ENCODE measurements at regions not wholly inside any gene's neighbourhood (a gene's known extent, or its start where the extent isn't known, plus 50 kb on each side); places are given as distances from the start of the nearest gene placed in this dataset.

DNA sequence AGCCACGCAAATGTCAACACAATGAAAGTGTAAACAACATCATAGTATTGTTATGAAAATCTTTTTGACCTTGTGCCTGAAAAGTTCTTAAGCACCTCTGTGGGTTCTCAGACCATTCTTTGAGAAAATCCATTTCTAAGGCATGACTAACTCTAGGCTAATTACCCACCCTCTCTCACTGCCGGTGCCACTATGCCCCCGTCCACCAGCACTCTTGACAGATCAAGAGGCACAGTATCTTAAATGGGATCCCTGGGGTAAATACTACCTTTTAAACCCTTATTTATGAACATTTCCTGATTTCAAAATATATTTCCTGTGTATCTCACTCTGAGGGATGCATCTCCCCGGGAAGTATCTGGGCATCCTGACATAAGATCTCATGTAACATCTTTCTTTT, 607.5 kb downstream of the METTL15 start:
- no peaks in the 10 kb centered on the region for H3K4me1 Mint-ChIP-seq (ENCODE audit: low read depth)
- peaks cover 4% of the 10 kb centered on the region for H3K9me3 Mint-ChIP-seq
- CTCF ChIA-PET: no interaction called here
- no peak overlapping the region for H3K4me3 Mint-ChIP-seq
- H3K36me3 Mint-ChIP-seq (ENCODE audit: low read depth): no peaks in the 10 kb centered on the region
- H3K27ac Mint-ChIP-seq: no peak overlapping the region
- no peak overlapping the region for H3K27ac ChIP-seq (ENCODE audit: low read depth in 1 of 2, low read length in 2 of 2)
- H3K9me3 ChIP-seq (ENCODE audit: control insufficient read depth in 1 of 2, insufficient read depth in 1 of 2, low read length in 2 of 2): no peaks in the 10 kb centered on the region
- no peaks in the 10 kb centered on the region for H3K27me3 ChIP-seq (ENCODE audit: control insufficient read depth in 1 of 2, insufficient read depth in 2 of 2, low read length in 2 of 2)
- intact Hi-C loops (cut with DNase I, micrococcal nuclease): no loop called here
- POLR2A ChIA-PET: no interaction called here
- TF ChIP-seq, protein P1, sequence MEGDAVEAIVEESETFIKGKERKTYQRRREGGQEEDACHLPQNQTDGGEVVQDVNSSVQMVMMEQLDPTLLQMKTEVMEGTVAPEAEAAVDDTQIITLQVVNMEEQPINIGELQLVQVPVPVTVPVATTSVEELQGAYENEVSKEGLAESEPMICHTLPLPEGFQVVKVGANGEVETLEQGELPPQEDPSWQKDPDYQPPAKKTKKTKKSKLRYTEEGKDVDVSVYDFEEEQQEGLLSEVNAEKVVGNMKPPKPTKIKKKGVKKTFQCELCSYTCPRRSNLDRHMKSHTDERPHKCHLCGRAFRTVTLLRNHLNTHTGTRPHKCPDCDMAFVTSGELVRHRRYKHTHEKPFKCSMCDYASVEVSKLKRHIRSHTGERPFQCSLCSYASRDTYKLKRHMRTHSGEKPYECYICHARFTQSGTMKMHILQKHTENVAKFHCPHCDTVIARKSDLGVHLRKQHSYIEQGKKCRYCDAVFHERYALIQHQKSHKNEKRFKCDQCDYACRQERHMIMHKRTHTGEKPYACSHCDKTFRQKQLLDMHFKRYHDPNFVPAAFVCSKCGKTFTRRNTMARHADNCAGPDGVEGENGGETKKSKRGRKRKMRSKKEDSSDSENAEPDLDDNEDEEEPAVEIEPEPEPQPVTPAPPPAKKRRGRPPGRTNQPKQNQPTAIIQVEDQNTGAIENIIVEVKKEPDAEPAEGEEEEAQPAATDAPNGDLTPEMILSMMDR (IDR thresholded peaks at IDR 0.05): no peak
- ATAC-seq (ENCODE audit: poor library complexity): no peak
- no peaks in the 10 kb centered on the region for H3K36me3 ChIP-seq (ENCODE audit: insufficient read depth, low read length)
- no peaks in the 10 kb centered on the region for H3K4me1 ChIP-seq (ENCODE audit: insufficient read depth, low read length)
- H3K27me3 Mint-ChIP-seq: no peaks in the 10 kb centered on the region
- DNase-seq: no peak
- H3K4me3 ChIP-seq (ENCODE audit: low read length): no peak overlapping the region

DNA sequence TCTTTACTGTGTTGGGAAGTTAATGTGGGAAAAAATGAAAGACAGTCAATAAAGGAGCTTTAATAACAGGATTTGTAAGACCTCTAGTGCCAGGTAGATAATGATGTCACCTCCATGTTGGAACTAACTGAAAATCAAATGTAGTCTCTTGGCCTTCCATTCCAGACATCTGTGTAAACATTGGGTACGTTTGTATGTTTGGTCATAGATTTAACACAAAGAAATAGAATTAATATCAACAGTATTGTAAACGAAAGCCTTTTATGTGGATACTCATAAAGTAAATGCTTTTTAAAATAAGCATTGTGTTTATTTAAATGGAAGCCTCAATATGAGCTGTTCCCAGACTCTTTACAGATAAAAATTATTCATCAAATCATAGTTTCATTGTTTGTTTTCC, 605.7 kb downstream of the METTL15 start:
- ChIA-PET POLR2A (no interaction called here), CTCF (no interaction called here)
- DNase-seq: no peak
- no peak overlapping the region for H3K4me3 ChIP-seq (ENCODE audit: low read length)
- no peaks in the 10 kb centered on the region for H3K27me3 ChIP-seq (ENCODE audit: control insufficient read depth in 1 of 2, insufficient read depth in 2 of 2, low read length in 2 of 2)
- TF ChIP-seq, protein P1 (IDR thresholded peaks at IDR 0.05): no peak
- no peaks in the 10 kb centered on the region for H3K36me3 Mint-ChIP-seq (ENCODE audit: low read depth)
- no peak overlapping the region for H3K27ac Mint-ChIP-seq
- intact Hi-C loops (cut with DNase I, micrococcal nuclease): no loop called here
- peaks cover 4% of the 10 kb centered on the region for H3K9me3 Mint-ChIP-seq
- H3K4me1 ChIP-seq (ENCODE audit: insufficient read depth, low read length): no peaks in the 10 kb centered on the region
- H3K36me3 ChIP-seq (ENCODE audit: insufficient read depth, low read length): no peaks in the 10 kb centered on the region
- no peaks in the 10 kb centered on the region for H3K9me3 ChIP-seq (ENCODE audit: control insufficient read depth in 1 of 2, insufficient read depth in 1 of 2, low read length in 2 of 2)
- H3K4me1 Mint-ChIP-seq (ENCODE audit: low read depth): no peaks in the 10 kb centered on the region
- no peak for ATAC-seq (ENCODE audit: poor library complexity)
- H3K4me3 Mint-ChIP-seq: no peak overlapping the region
- no peaks in the 10 kb centered on the region for H3K27me3 Mint-ChIP-seq
- no peak overlapping the region for H3K27ac ChIP-seq (ENCODE audit: low read depth in 1 of 2, low read length in 2 of 2)

DNA sequence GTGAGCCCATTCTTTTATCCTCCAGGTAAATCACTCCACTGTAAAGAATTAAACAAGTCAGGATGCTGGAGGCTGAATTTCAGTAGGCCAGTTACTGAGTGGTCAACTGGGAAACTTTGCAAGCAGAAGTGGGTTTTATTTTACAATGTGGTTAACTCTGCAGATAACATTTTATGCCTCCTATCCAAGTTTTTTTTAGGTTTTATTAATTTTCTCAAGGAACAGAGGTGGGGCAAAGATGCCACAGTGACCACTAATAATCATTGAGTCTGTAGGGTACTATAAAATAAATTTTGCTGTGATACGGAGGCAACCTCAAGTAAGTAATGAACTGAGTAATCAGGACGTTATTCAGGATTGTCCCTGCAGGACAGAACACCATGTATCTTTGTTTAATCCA, 599.9 kb downstream of the METTL15 start:
- CTCF ChIA-PET: no interaction called here

More for the DNA sequence above, 599.9 kb downstream of the METTL15 start:
- POLR2A ChIA-PET: no interaction called here
- intact Hi-C loops (cut with DNase I, micrococcal nuclease): no loop called here
- DNase-seq: no peak
- H3K4me1 Mint-ChIP-seq (ENCODE audit: low read depth): no peaks in the 10 kb centered on the region
- Histone ChIP-seq H3K27me3 (ENCODE audit: control insufficient read depth in 1 of 2, insufficient read depth in 2 of 2, low read length in 2 of 2) (no peaks in the 10 kb centered on the region), H3K36me3 (ENCODE audit: insufficient read depth, low read length) (no peaks in the 10 kb centered on the region), H3K27ac (ENCODE audit: low read depth in 1 of 2, low read length in 2 of 2) (no peak overlapping the region), H3K9me3 (ENCODE audit: control insufficient read depth in 1 of 2, insufficient read depth in 1 of 2, low read length in 2 of 2) (no peaks in the 10 kb centered on the region), H3K4me3 (ENCODE audit: low read length) (no peak overlapping the region), H3K4me1 (ENCODE audit: insufficient read depth, low read length) (no peaks in the 10 kb centered on the region)
- TF ChIP-seq, protein P1 (IDR thresholded peaks at IDR 0.05): no peak
- no peaks in the 10 kb centered on the region for H3K36me3 Mint-ChIP-seq (ENCODE audit: low read depth)
- no peak for ATAC-seq (ENCODE audit: poor library complexity)
- H3K27me3 Mint-ChIP-seq: no peaks in the 10 kb centered on the region
- H3K27ac Mint-ChIP-seq: no peak overlapping the region
- peaks cover 3% of the 10 kb centered on the region for H3K9me3 Mint-ChIP-seq
- H3K4me3 Mint-ChIP-seq: no peak overlapping the region

Measured in CD4-positive, alpha-beta T cell (primary cell).